Left renal cortex interstitium (tissue), 4 donors: ENCODE measurements at regions not wholly inside any gene's neighbourhood (a gene's known extent, or its start where the extent isn't known, plus 50 kb on each side); places are given as distances from the start of the nearest gene placed in this dataset.

Experiments used
- DNase-seq, 4 donors: peaks; one replicate each; pipeline ENCODE4 v3.0.0-alpha.2; 2013; ENCODE audit warnings: low read depth in 4 of 4, low spot score in 2 of 4, missing footprints in 1 of 4

GRCh38 chr15:31953478-31953877, 76.8 kb upstream of the CHRNA7 start:
- DNase-seq, result no peak

GRCh38 chr15:31954374-31955172, 75.7 kb upstream of the CHRNA7 start:
- no peak for DNase-seq

- no peak for DNase-seq
Observed at GRCh38 chr15:31955734-31956133, 74.6 kb upstream of the CHRNA7 start.

- DNase-seq, result no peak
Observed at GRCh38 chr15:31957581-31957980, 72.7 kb upstream of the CHRNA7 start.

GRCh38 chr15:31964586-31965307, 65.6 kb upstream of the CHRNA7 start:
- no peak for DNase-seq

DNA sequence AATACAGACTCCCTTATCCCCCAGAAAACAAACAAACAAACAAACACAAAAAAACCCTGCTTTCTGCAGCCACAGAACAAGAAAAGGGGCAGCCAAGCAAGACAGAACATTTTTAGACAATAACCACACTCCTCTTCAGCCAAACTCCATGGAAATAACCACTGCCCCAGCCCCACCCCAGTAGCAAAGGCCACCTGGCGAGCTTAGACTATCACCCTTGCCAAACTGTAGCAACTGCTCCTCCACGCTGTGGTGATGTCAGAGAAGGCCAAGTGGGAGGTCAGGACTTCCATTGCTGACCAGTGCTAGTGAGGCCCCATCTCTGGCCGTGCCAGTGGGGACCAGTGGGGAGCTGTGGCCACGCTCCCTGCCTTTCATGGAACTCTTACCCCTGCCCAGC, 60.3 kb upstream of the CHRNA7 start:
- DNase-seq, result no peak

GRCh38 chr15:31973197-31973596, 57.1 kb upstream of the CHRNA7 start:
- no peak for DNase-seq

- no peak for DNase-seq
Observed at GRCh38 chr15:31974154-31974794, 56.0 kb upstream of the CHRNA7 start.

DNA sequence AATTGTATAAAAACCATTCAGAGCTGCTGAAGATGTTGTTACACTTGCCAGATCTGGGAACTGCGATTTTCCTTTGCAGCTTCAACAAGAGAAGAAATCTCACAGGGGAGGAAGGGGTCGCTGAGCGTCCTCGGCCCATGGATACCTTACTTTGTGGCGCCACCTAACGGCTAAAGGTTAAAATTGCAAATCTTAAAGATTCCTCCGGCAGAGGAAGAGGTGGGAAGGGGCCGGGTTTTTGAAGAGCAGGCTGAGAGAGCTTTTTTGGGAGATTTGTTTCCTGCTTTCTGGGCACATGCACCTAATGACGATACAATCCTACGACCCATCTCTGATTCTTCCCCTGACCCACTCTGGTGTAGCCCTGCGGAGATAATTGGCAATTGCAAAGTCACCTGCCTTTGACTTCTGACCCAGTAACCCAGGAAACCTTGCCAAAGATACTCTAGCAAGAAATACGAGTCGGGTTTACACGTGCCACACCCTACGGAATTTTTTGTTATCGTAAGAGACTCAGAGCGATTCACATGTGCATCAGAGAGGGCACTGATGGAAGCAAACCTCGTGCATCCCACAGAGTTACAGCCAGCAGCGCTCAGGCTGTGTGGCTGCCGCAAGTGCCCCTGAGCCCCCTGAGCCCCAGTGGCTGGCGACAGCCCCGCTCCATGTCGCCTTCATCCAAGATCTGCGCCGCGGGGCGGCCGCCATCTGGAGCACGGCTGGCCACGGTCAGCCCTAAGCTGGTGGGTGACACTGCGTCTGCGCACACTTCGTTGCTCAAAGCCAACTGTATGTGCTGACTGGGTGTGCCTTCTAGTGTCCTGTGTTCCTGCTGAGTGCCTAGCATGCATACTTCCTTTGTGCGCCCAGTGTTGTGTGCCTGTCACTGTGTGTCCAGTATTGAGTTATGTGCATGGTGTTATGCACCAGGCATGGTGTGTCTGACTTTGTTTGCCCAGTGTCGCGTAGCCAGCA, 55.2 kb upstream of the CHRNA7 start:
- peak in 2 of 4 donors; percentile 46 to 54 for DNase-seq

DNA sequence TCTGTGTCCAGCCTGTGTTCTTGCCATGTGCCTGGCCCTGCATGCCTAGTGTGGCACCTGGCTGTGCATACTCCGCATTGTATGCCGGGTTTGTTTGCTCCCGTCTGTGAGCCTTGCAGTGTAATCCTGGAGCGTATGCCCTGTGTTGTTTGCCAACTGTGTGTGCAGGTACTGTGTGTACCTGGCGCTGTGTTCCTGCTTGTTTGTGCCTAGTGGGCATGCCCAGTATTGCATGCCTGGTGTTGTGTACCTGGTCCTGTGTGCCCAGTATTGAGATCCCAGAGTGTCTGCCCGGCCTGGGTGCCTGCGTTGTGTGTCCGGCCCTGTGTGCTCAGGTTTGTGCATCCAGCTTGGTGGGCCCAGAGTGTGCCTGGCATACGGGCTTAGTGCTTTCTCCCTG, 54.5 kb upstream of the CHRNA7 start:
- DNase-seq, result no peak

GRCh38 chr15:31977138-31977537, 53.2 kb upstream of the CHRNA7 start:
- DNase-seq, result no peak

- DNase-seq, result peak in 1 of 4 donors; percentile 32
Observed at GRCh38 chr15:31977812-31978661, 52.3 kb upstream of the CHRNA7 start.
